HG02588 (cell line): ENCODE measurements at regions not wholly inside any gene's neighbourhood (a gene's known extent, or its start where the extent isn't known, plus 50 kb on each side); places are given as distances from the start of the nearest gene placed in this dataset.
"Not testable (repeated sequence)": the region's sequence is repeated elsewhere in the genome, so short reads cannot be mapped to it uniquely, and the experiment has no call there.

Source experiments
- ATAC-seq: cut with Tn5 transposase; IDR thresholded peaks from one replicate; pipeline ENCODE4 v1.9.1; 2021; ENCODE audit warnings: mild to moderate bottlenecking, moderate library complexity; ENCODE audit not compliant: unreplicated experiment

DNA sequence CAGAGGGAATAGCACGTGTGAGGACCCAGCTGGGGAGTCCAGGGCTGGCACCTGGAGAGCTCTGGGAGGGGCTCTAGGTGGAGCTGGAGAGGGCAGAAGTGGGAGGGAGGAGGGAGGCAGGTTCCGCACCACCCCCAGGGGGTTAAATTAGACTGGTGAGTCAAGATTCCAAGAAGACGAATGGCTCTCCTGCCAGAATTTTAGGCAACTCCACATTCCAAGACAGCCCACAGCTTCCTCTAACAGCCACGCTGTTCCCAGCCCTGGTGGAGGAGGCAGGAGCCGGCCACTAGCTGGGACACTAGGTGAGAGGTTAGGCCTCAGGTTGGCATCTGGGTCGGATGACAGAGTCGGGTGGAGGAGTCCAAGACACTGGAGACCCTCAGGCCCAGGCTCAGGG is 60.2 kb downstream of the TFAP2C start:
- no peak for ATAC-seq

DNA sequence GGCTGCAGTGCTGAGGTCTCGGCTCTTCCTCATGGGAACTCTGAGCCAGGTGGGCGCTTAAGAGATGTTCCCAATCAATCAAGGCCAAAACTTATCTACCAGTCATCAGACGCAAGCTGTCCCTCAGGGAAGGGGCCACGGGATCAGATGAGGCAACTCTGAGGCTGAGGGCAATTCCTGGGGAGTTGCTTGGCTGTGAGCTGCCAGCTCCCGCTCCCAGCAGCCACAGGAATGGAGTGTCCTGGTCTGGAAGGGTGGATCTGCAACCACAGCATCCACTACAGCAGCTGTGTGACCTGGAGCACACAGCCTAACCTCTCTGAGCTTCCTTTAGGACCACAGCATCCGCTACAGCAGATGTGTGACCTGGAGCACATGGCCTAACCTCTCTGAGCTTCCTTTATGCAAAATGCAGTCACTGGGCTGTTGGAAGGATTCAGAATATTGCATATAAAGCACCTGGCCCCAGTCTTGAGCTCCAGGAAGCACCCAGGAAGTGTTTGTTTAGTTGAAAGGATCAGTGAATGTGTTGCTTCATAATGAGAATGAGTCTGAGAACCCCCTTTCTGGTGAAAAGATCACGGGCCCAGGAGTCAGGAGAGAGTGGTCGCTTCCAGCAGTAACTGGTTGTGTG is 60.9 kb downstream of the TFAP2C start:
- ATAC-seq, result no peak

DNA sequence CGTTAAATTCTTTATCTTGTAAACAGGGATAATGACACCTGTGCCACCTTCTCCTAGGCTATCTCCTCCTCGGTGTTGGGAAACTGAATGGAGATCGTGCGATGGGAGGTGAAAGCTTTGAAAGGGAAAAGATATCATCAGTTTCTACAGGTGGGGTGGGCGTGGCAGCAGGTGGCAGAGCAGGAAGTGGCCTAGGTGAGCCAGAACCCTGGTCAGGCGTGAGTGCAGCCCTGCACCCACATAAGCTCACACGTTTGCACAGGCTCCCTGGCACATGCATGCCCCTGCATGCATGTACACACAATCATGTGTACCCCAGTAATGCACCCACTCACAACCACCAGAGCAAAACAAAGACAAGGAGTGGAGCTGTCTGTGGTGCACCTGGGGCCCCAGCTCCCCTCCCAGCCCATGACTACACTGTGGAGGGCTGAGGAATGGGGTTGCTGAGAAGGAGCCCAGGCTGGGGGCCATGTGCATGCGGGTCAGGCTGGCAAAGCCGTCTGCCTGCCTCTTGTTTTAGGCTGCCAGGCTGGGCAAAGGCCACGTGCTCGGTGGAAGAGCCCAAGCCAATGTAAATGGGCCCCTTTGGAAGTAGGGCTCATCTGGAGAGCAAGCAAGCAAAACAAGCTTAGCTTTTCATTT is 61.5 kb downstream of the TFAP2C start:
- ATAC-seq, result no peak

- no peak for ATAC-seq
Measured at GRCh38 chr20:56691325-56691998, 62.4 kb downstream of the TFAP2C start.

- ATAC-seq, result no peak
Measured at GRCh38 chr20:56693217-56693616, 64.1 kb downstream of the TFAP2C start.

DNA sequence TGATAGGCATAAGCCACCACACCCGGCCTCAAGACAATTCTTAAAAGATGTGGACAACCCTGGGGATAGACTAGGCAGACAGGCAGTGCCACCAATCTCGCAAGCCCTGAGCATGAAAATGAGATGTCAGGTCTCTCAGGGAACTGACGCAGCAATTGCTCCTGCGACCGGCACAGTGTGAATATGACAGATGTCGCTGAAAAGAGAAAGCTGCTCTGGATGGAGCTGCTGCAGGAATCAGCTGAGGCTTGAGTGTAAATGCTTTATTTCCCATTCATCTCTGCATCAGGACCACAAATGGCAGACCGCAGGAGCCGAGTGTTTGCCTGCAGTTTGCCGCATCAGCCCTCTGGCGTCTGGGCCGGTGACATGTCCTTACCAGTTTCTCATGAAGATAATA is 68.4 kb downstream of the TFAP2C start:
- no peak for ATAC-seq

DNA sequence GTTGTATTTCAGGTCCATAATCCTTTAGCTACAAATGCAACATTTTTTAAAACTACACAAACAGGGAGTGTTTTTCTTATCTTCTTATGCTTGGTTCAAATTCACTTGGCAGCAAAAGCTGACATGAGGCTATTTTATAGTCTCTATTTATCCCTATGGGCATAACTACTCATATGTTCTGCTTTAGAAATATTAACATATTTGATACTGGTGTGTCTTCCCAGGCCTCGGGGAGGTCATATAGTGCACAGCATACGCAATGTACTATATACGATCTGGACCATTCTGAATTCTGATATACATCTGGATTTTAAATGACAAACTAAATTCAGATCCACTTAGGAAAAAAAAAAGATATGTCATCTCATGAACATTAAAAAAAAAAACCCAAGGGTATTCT is 69.2 kb downstream of the TFAP2C start:
- ATAC-seq, result no peak

- ATAC-seq, result no peak
Measured at GRCh38 chr20:56698749-56699148, 69.6 kb downstream of the TFAP2C start.

GRCh38 chr20:56702931-56703840 is 74.1 kb downstream of the TFAP2C start:
- ATAC-seq, result no peak

GRCh38 chr20:56706867-56707360 is 77.8 kb downstream of the TFAP2C start:
- ATAC-seq, result no peak

DNA sequence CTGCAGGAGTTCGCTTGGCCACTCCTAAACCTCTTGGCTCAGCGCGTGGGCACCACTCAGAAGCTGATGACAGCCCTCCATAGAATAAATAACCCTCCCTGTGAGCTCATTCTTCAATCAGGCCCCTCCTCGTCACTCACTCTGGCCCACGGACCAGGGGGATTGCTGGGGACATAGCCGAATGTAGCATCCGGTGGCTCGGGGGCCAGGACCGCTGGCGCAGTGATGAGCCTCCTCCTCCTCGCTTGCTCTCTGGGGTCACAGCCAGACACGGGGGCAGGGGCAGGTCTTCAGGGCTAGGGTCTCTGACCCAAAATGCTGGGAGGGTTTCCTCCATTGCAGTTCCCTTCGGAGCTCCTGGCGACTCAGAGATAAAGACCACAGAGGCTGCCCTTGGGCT is 79.9 kb downstream of the TFAP2C start:
- no peak for ATAC-seq

DNA sequence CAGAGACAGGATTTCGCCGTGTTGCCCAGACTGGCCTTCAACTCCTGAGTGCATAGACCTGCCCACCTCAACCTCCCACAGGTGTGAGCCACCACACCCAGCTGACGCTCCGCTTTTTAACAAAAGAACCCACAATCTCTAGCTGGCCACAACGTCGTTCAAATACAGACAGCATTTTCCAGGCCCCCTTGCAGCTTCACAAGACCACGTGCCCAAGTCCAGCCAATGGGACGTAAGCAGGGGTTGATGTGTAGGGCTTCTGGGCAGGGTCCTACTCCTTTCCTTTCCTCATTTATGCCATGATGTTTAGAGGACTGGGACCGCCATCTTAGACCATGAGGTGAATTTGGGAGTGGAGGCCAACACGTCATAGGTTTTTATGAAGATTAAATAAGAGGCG is 81.0 kb downstream of the TFAP2C start:
- no peak for ATAC-seq

GRCh38 chr20:56710577-56710976 is 81.5 kb downstream of the TFAP2C start:
- not testable (repeated sequence) for ATAC-seq

DNA sequence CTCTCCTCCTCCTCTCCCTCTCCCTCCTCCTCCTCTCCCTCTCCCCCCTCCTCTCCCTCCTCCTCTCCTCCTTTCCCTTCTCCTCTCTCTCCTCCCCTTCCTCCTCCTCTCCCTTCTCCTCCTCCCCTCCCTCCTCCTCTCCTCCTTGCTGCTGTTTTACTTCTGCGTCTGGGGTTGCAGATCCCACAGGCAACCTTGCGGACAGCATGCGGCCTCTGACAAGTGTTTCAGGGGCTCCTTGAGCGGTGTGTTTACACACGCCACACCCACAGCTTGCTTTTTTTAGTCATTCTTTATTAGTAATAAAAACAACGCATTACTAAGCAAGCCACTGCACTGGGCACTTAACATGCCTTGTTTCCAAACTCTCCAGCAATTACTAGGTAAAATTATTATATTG is 81.9 kb downstream of the TFAP2C start:
- no peak for ATAC-seq

DNA sequence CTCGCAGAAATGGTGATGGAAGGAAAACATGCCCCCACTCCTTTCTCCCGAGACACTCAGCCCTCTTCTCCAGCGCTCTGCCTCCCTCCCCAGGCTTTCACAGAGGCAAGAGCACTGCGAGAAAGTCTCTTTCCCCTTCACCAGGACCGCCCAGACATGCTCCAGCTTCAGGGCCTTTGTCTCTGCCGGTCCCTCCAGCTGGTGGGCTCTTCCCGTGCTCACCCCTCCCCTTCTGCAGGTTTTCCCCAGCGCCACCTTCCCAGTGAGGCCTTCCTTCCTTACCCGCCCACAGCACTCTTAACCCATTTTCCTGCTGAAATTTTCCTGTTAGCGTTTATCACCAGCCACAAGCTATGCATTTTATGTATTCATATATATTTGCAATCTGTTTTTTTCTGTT is 86.2 kb downstream of the TFAP2C start:
- no peak for ATAC-seq

- no peak for ATAC-seq
Measured at GRCh38 chr20:56715902-56716519, 86.9 kb downstream of the TFAP2C start.

GRCh38 chr20:56716806-56717205 is 87.7 kb downstream of the TFAP2C start:
- no peak for ATAC-seq

GRCh38 chr20:56718816-56719215 is 89.7 kb downstream of the TFAP2C start:
- no peak for ATAC-seq

DNA sequence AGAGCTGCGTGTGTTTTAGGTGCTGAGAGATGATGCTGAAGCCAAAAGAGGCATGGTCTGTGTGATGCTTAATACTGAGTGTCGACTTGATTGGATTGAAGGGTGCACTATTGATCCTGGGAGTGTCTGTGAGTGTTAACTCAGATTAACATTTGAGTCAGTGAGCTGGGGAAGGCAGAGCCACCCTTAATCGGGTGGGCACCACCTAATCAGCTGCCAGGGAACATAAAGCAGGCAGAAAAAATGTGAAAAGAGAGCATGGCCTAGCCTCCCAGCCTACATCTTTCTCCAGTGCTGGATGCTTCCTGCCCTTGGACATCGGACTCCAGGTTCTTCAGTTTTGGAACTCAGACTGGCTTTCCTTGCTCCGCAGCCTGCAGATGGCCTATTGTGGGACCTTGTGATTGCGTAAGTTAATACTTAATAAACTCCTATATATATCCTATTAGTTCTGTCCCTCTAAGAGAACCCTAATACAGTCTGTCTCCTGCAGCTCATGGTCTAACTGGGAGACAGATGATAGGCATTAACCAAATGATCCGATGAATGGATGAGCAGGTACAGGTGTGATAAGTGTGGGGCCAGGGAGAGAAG is 91.6 kb downstream of the TFAP2C start:
- no peak for ATAC-seq

GRCh38 chr20:56722042-56722441 is 92.9 kb downstream of the TFAP2C start:
- ATAC-seq, result no peak
